GM18873 (cell line): ENCODE measurements at regions not wholly inside any gene's neighbourhood (a gene's known extent, or its start where the extent isn't known, plus 50 kb on each side); places are given as distances from the start of the nearest gene placed in this dataset.
"Not testable (repeated sequence)": the region's sequence is repeated elsewhere in the genome, so short reads cannot be mapped to it uniquely, and the experiment has no call there.

Experiments
- ATAC-seq: cut with Tn5 transposase; IDR thresholded peaks from one replicate; pipeline ENCODE4 v1.9.1; 2021; ENCODE audit warnings: mild to moderate bottlenecking, moderate library complexity, moderate number of reproducible peaks; ENCODE audit not compliant: unreplicated experiment, low FRiP score

- no peak for ATAC-seq
Observed at GRCh38 chr6:71808865-71809264, 77.5 kb upstream of the RIMS1 start.

DNA sequence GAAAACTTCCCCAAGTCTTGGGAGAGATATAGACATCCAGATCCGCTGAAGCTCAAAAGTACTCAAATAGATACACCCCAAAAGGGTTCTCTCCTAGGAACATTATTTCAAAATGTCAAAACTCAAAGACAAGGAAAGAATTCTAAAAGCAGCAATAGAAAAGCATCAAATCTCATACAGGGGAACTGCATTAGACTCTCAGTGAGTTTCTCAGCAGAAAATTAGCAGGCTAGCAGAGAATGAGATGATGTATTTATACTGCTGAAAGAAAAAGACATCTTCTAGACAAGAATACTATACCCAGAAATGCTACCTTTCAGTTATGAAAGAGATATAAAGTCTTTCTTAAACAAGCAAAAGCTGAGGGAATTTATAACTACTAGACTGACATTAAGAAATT, 75.5 kb upstream of the RIMS1 start:
- no peak for ATAC-seq

GRCh38 chr6:71822625-71823024, 63.7 kb upstream of the RIMS1 start:
- ATAC-seq: no peak

- not testable (repeated sequence) for ATAC-seq
Observed at GRCh38 chr6:71832110-71832764, 54.1 kb upstream of the RIMS1 start.
